DMS 273 (cell line): ENCODE measurements at regions not wholly inside any gene's neighbourhood (a gene's known extent, or its start where the extent isn't known, plus 50 kb on each side); places are given as distances from the start of the nearest gene placed in this dataset.
"Not testable (repeated sequence)": the region's sequence is repeated elsewhere in the genome, so short reads cannot be mapped to it uniquely, and the experiment has no call there.

Experiments
- DNase-seq: peaks from one replicate; lab custom pipeline; 2025; ENCODE audit not compliant: unreplicated experiment; lab: John Stamatoyannopoulos, UW

GRCh38 chr5:135776457-135776856, 58.0 kb upstream of the SLC25A48 start:
- no peak for DNase-seq

GRCh38 chr5:135761746-135762145, 72.7 kb upstream of the SLC25A48 start:
- peak; percentile 97 for DNase-seq

DNA sequence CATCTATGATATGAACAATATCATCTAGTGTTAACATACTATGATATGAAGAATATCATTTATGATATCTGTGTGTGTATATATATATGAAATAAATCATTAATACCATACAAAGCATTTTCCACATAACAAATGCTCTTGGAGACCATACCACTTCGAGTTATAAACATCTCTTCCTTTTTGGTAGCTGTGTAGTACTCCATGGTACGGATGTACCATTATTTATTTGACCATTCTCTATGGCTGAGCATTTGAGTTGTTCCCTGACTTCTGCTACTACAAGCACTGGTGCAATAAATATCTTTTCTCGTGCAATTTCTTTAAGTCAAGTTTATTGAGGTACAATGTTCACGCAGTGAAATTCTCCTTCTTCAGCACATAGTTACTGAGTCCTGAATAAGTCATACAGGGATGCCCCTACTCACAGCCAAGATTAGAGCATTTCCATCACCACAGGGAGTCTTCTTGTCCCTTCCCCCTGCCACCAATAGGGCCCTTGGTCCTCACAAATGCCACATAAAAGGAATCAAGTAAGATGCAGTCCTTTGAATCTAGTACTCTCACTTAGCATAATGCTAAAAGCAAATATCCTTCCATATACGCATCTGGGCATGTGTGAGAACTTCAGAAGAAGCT, 75.2 kb upstream of the SLC25A48 start:
- no peak for DNase-seq

DNA sequence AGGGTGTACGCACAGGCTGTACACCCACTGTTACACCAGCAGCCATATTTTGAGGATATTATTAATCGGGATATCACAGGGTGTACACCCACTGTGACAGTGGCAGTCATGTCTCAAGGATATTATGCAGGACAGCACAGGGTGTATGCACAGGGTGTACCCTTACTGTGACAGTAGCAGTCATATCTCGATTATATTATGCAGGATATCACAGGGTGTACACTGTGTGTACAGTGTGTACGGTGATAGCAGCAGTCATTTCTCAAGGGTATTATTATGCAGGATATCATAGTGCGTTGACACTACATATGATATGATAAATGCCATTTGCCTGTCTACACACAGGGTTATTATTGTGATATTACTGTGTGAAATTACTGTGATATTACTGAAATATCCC, 80.5 kb upstream of the SLC25A48 start:
- DNase-seq = no peak

GRCh38 chr5:135750506-135750905, 84.0 kb upstream of the SLC25A48 start:
- DNase-seq = no peak

- peak; percentile 76 for DNase-seq
Observed at GRCh38 chr5:135747824-135748223, 86.6 kb upstream of the SLC25A48 start.

DNA sequence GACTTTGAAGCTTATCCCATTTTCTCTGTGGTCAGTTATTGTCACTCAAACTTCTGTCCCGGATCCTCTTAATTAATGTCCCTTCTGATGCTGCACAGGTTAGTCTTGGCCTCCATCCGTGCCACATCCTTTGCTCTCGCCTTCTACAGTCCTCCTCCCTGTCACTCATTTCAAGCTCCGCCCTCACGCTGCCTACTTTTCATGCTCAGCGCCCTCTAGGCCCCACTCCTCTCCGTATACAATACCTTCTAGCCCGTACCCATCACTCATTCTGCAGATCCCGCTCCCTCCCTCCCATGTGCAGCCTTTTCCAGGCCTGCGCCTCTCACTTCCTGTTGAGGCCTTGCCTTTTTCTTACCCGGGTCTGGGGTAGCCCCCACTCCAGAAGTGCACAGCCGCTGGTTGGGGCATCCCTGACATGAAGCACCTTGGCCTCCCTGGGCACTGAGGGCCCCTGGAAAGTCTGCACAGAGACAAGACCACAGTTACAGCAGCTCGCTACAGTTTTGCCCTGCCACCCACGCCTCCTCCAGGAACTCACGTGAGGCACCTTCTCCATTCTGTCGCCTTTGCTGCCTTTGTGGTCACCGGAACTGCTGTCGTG, 88.5 kb upstream of the SLC25A48 start:
- no peak for DNase-seq

- DNase-seq = no peak
Observed at GRCh38 chr5:135743705-135744411, 90.6 kb upstream of the SLC25A48 start.

- DNase-seq = no peak
Observed at GRCh38 chr5:135743181-135743580, 91.3 kb upstream of the SLC25A48 start.

- not testable (repeated sequence) for DNase-seq
Observed at GRCh38 chr5:135742240-135742639, 92.2 kb upstream of the SLC25A48 start.

DNA sequence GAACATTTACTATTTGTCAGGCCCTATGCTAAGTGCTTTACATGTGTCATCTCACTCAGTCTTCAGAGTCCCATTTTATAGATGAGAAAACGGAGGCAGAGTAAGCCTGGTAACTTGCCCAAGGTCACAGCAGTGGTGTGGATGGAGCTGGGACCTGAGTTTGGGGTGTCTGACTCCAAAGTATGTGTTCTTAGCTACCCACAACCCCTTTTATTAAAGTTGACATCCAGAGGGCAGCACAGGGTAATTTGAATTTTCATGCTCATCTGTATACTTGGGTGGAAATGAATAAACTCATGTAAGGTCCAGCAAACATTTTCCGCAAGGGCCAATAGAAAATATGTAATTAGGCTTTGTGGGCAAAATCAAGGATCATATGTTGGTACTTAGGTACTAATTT, 93.4 kb upstream of the SLC25A48 start:
- peak; percentile 57 for DNase-seq

- DNase-seq = no peak
Observed at GRCh38 chr5:135740475-135740874, 94.0 kb upstream of the SLC25A48 start.

GRCh38 chr5:135739383-135739981, 95.0 kb upstream of the SLC25A48 start:
- DNase-seq = no peak

- no peak for DNase-seq
Observed at GRCh38 chr5:135738564-135738875, 95.9 kb upstream of the SLC25A48 start.

GRCh38 chr5:135737701-135738563, 96.5 kb upstream of the SLC25A48 start:
- peak; percentile 24 for DNase-seq

DNA sequence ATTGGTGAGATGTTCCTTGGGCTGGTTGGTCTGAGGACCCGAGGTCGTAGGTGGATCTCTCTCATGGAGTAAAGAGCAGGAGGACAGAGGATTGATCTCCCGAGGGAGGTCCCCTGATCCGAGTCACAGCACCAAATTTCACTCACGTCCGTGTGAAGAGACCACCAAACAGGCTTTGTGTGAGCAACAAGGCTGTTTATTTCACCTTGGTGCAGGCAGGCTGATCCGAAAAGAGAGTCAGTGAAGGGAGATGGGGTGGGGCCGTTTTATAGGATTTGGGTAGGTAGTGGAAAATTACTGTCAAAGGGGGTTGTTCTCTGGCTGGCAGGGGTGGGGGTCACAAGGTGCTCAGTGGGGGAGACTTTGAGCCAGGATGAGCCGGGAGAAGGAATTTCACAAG, 97.5 kb upstream of the SLC25A48 start:
- DNase-seq = not testable (repeated sequence)

GRCh38 chr5:135735831-135736230, 98.6 kb upstream of the SLC25A48 start:
- no peak for DNase-seq

GRCh38 chr5:135734956-135735355, 99.5 kb upstream of the SLC25A48 start:
- DNase-seq = not testable (repeated sequence)

DNA sequence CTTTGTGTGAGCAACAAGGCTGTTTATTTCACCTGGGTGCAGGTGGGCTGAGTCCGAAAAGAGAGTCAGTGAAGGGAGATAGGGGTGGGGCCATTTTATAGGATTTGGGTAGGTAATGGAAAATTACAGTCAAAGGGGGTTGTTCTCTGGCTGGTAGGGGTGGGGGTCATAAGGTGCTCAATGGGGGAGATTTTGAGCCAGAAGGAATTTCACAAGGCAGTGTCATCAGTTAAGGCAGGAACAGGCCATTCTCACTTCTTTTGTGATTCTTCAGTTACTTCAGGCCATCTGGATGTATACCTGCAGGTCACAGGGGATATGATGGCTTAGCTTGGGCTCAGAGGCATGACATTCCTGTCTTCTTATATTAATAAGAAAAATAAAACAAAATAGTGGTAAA, 103.4 kb upstream of the SLC25A48 start:
- DNase-seq = not testable (repeated sequence)

DNA sequence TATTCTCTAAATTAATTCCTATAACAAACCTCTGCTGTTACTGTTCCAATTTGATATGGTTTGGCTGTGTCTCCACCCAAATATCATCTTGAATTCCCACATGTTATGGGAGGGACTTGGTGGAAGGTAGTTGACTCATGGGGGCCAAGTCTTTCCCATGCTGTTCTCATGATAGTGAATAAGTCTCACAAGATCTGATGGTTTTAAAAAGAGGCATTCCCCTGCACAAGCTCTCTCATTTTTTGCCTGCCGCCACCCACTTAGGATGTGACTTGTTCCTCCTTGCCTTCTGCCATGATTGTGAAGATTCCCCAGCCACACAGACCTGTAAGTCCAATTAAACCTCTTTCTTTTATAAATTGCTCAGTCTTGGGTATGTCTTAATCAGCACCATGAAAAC, 104.3 kb upstream of the SLC25A48 start:
- DNase-seq = not testable (repeated sequence)

DNA sequence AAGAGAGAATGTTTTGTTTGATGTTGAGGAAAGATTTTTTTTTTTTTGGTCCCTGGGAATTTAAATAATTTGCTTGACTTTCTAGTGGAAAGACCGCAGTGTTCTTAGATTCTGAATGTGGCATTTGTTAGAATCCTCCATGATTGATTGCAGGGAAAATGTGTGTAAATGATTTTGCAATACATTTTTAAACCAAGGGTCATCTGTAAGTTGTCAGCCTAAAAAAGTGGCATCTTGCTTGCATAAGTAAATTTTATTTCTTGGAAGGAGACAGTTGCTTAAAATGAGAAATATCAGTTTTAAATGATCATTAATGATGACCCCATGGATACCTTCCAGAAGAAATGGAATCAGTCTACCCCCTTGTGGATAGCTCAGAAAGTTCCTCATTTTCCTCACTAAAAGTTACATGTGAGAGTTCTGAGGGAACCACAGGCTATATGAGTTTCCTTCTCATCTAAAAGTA, 105.1 kb upstream of the SLC25A48 start:
- peak; percentile 61 for DNase-seq
